OCI-LY1 (cell line): ENCODE measurements at regions not wholly inside any gene's neighbourhood (a gene's known extent, or its start where the extent isn't known, plus 50 kb on each side); places are given as distances from the start of the nearest gene placed in this dataset.

Experiments
- H2AFZ ChIP-seq: fragments of 200-600 bp; sonication (generic), shearing (Covaris generic); 2 replicates; pipeline ENCODE4 v1.6.0; 2014; ENCODE audit warnings: antibody characterized with exemption, mild to moderate bottlenecking, low read length
- H3F3A ChIP-seq: fragments of 200-600 bp; sonication (generic), shearing (Covaris generic); 2 replicates; pipeline ENCODE4 v1.6.0; 2014; ENCODE audit warnings: mild to moderate bottlenecking, antibody characterized with exemption, low read length, moderate library complexity; ENCODE audit not compliant: insufficient read depth
- H3K27ac ChIP-seq: fragments of 200-600 bp; sonication (generic); 2 replicates; pipeline ENCODE4 v1.5.1; 2014; ENCODE audit warnings: low read length, mixed run types, mild to moderate bottlenecking, low read depth; ENCODE audit not compliant: poor library complexity, severe bottlenecking
- H3K27me3 ChIP-seq: fragments of 200-600 bp; sonication (generic); 2 replicates; pipeline ENCODE4 v1.6.0; 2014; ENCODE audit warnings: antibody characterized with exemption, mild to moderate bottlenecking, low read length, moderate library complexity; ENCODE audit not compliant: insufficient read depth
- H3K36me3 ChIP-seq: fragments of 200-600 bp; sonication (generic); 2 replicates; pipeline ENCODE4 v1.6.1; 2014; ENCODE audit warnings: mild to moderate bottlenecking, antibody characterized with exemption, low read length, moderate library complexity, mixed read lengths; ENCODE audit not compliant: insufficient read depth
- H3K4me1 ChIP-seq: fragments of 200-600 bp; sonication (generic); 2 replicates; pipeline ENCODE4 v1.5.1; 2014; ENCODE audit warnings: mild to moderate bottlenecking, low read length, moderate library complexity; ENCODE audit not compliant: insufficient read depth, severe bottlenecking
- H3K4me2 ChIP-seq: fragments of 200-600 bp; sonication (generic), shearing (Covaris generic); 2 replicates; pipeline ENCODE4 v1.6.1; 2014; ENCODE audit warnings: low read length
- H3K4me3 ChIP-seq: fragments of 200-600 bp; sonication (generic); 2 replicates; pipeline ENCODE4 v1.5.1; 2014; ENCODE audit warnings: low read length, low read depth, mild to moderate bottlenecking, mixed read lengths; ENCODE audit not compliant: poor library complexity, severe bottlenecking
- H3K79me2 ChIP-seq: fragments of 200-600 bp; shearing (Covaris generic); 2 replicates; pipeline ENCODE4 v1.6.1; 2016; ENCODE audit warnings: mixed run types, low read length, mixed read lengths; ENCODE audit not compliant: insufficient read depth
- H3K9ac ChIP-seq: fragments of 200-600 bp; sonication (generic), shearing (Covaris generic); 2 replicates; pipeline ENCODE4 v1.6.1; 2014; ENCODE audit warnings: mild to moderate bottlenecking, low read length, mixed read lengths
- H3K9me2 ChIP-seq: fragments of 200-600 bp; sonication (generic), shearing (Covaris generic); 2 replicates; pipeline ENCODE4 v1.6.1; 2014; ENCODE audit warnings: low read depth, mild to moderate bottlenecking, low read length, mixed read lengths
- H3K9me3 ChIP-seq: fragments of 200-600 bp; shearing (Covaris generic); 2 replicates; pipeline ENCODE4 v1.6.1; 2014; ENCODE audit warnings: low read length, mixed read lengths
- H4K20me1 ChIP-seq: fragments of 200-600 bp; sonication (generic), shearing (Covaris generic); 2 replicates; pipeline ENCODE4 v1.6.0; 2016; ENCODE audit warnings: mild to moderate bottlenecking, low read length; ENCODE audit not compliant: insufficient read depth
- CTCF ChIP-seq: fragments of 200-600 bp; sonication (generic), shearing (Covaris generic); IDR thresholded peaks from 2 replicates; pipeline ENCODE4 v1.5.1; 2017; ENCODE audit warnings: mild to moderate bottlenecking, antibody characterized with exemption, low read length, moderate library complexity, mixed read lengths
- EZH2 ChIP-seq: fragments of 200-600 bp; sonication (generic), shearing (Covaris generic); IDR thresholded peaks from 2 replicates; pipeline ENCODE4 v1.8.0; 2017; ENCODE audit warnings: borderline replicate concordance, mixed run types, mild to moderate bottlenecking, antibody characterized with exemption, low read length, moderate library complexity, mixed read lengths

- no peak overlapping the region for H3K9ac ChIP-seq
- no peak overlapping the region for H3K27ac ChIP-seq
- H4K20me1 ChIP-seq: no peaks in the 10 kb centered on the region
- no peaks in the 10 kb centered on the region for H3K9me2 ChIP-seq
- peaks cover 12% of the 10 kb centered on the region; the same call in 1 of the 2 replicates for H3K27me3 ChIP-seq
- no peaks in the 10 kb centered on the region for H3K36me3 ChIP-seq
- H3K4me1 ChIP-seq: no peaks in the 10 kb centered on the region
- no peaks in the 10 kb centered on the region for H3K79me2 ChIP-seq
- no peak overlapping the region for H2AFZ ChIP-seq
- no peak overlapping the region for H3K4me3 ChIP-seq
- TF ChIP-seq CTCF (no peak), EZH2 (no peak)
- no peaks in the 10 kb centered on the region for H3K9me3 ChIP-seq
- H3F3A ChIP-seq: no peaks in the 10 kb centered on the region
- H3K4me2 ChIP-seq: no peak overlapping the region
Observed at GRCh38 chr6:14031516-14031915, 86.1 kb upstream of the CD83 start.

GRCh38 chr6:14035071-14035847 lies 82.3 kb upstream of the CD83 start:
- no peak for TF ChIP-seq EZH2
- TF ChIP-seq CTCF: no peak
- Histone ChIP-seq H3K4me2 (no peak overlapping the region), H3K4me1 (no peaks in the 10 kb centered on the region), H3K27ac (no peak overlapping the region), H3K9me2 (no peaks in the 10 kb centered on the region), H3F3A (no peaks in the 10 kb centered on the region), H3K9me3 (no peaks in the 10 kb centered on the region), H3K9ac (no peak overlapping the region), H3K4me3 (no peak overlapping the region), H4K20me1 (no peaks in the 10 kb centered on the region), H3K36me3 (no peaks in the 10 kb centered on the region), H2AFZ (no peak overlapping the region), H3K27me3 (peaks cover 6% of the 10 kb centered on the region; the same call in 1 of the 2 replicates), H3K79me2 (no peaks in the 10 kb centered on the region)

GRCh38 chr6:14035874-14036273 lies 81.7 kb upstream of the CD83 start:
- no peak overlapping the region for H3K27ac ChIP-seq

More at GRCh38 chr6:14035874-14036273, 81.7 kb upstream of the CD83 start:
- H2AFZ ChIP-seq: no peak overlapping the region
- no peaks in the 10 kb centered on the region for H3K36me3 ChIP-seq
- no peaks in the 10 kb centered on the region for H3K79me2 ChIP-seq
- no peaks in the 10 kb centered on the region for H3K9me3 ChIP-seq
- H3K9me2 ChIP-seq: no peaks in the 10 kb centered on the region
- peaks cover 6% of the 10 kb centered on the region; the same call in 1 of the 2 replicates for H3K27me3 ChIP-seq
- H3F3A ChIP-seq: no peaks in the 10 kb centered on the region
- H3K4me1 ChIP-seq: no peaks in the 10 kb centered on the region
- no peak overlapping the region for H3K4me3 ChIP-seq
- no peaks in the 10 kb centered on the region for H4K20me1 ChIP-seq
- H3K9ac ChIP-seq: no peak overlapping the region
- no peak for TF ChIP-seq CTCF
- H3K4me2 ChIP-seq: no peak overlapping the region
